ENCODE measurements at regions not wholly inside any gene's neighbourhood (a gene's known extent, or its start where the extent isn't known, plus 50 kb on each side); places are given as distances from the start of the nearest gene placed in this dataset.

DNA sequence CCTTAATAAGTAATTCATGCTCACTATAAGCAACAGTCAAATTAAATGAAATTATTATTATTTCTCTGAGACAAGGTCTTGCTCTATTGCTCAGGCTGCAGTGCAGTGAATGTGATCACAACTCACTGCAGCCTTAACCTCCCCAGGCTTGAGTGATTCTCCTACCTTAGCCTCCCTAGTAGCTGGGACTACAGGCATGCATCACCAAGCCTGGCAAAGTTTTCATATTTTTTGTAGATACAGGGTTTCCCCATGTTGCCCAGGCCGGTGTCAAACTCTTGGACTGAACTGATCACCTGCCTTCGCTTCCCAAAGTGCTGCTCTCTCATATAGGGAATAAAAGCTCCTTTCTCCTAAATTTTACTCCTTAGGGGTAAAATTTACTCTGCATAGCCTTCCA lies 74.9 kb upstream of the GAREM1 start:
- ATAC-seq (ENCODE audit: insufficient read depth, low FRiP score) (no peak), DNase-seq (no peak)
- Histone ChIP-seq H3K36me3 (ENCODE audit: control insufficient read depth in 4 of 4, insufficient read depth in 4 of 4, low read length in 4 of 4) (no peaks in the 10 kb centered on the region), H3K27ac (ENCODE audit: low read depth in 1 of 2, low read length in 1 of 2) (no peak overlapping the region), H3K9me3 (ENCODE audit: control insufficient read depth in 4 of 4, insufficient read depth in 3 of 4, low read length in 3 of 4) (no peaks in the 10 kb centered on the region), H3K9ac (ENCODE audit: insufficient read depth in 1 of 2, low read length in 2 of 2) (no peak overlapping the region), H3K27me3 (ENCODE audit: control insufficient read depth in 3 of 3, insufficient read depth in 3 of 3, low read length in 2 of 3) (no peaks in the 10 kb centered on the region), H3K4me1 (ENCODE audit: control insufficient read depth in 5 of 5, insufficient read depth in 5 of 5, low read length in 5 of 5) (no peaks in the 10 kb centered on the region), H3K4me3 (no peak overlapping the region)
- WGBS, 2 donors, result 93 to 98% methylated on average over 2 of the region's 2 CpGs
- TF ChIP-seq, protein P1, sequence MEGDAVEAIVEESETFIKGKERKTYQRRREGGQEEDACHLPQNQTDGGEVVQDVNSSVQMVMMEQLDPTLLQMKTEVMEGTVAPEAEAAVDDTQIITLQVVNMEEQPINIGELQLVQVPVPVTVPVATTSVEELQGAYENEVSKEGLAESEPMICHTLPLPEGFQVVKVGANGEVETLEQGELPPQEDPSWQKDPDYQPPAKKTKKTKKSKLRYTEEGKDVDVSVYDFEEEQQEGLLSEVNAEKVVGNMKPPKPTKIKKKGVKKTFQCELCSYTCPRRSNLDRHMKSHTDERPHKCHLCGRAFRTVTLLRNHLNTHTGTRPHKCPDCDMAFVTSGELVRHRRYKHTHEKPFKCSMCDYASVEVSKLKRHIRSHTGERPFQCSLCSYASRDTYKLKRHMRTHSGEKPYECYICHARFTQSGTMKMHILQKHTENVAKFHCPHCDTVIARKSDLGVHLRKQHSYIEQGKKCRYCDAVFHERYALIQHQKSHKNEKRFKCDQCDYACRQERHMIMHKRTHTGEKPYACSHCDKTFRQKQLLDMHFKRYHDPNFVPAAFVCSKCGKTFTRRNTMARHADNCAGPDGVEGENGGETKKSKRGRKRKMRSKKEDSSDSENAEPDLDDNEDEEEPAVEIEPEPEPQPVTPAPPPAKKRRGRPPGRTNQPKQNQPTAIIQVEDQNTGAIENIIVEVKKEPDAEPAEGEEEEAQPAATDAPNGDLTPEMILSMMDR (IDR thresholded peaks at IDR 0.05; ENCODE audit: control extremely low read depth, extremely low read depth), result no peak

DNA sequence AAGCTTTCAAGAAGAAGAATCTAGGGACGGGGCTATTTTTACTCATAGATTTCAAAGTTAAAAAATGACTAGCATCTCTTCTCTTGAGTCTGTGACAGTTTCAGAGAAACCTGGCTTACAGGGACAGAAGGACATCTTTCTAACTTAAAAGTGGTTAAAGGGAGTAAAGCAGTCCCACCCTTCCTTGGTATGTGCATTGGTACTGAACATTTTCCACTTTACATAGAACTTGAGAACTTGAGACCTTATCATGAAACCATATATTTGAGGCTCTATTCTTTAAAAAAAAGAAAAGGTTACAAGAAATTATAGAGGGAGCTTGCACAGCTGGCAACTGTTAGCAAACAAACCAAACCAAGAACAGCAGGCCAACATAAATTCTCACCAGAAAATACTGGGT lies 73.4 kb upstream of the GAREM1 start:
- no peak for DNase-seq
- ATAC-seq (ENCODE audit: insufficient read depth, low FRiP score), result no peak
- no peak overlapping the region for H3K27ac ChIP-seq (ENCODE audit: low read depth in 1 of 2, low read length in 1 of 2)
- H3K27me3 ChIP-seq (ENCODE audit: control insufficient read depth in 3 of 3, insufficient read depth in 3 of 3, low read length in 2 of 3), result no peaks in the 10 kb centered on the region
- H3K36me3 ChIP-seq (ENCODE audit: control insufficient read depth in 4 of 4, insufficient read depth in 4 of 4, low read length in 4 of 4), result no peaks in the 10 kb centered on the region
- H3K4me3 ChIP-seq, result no peak overlapping the region
- TF ChIP-seq, protein P1 (IDR thresholded peaks at IDR 0.05; ENCODE audit: control extremely low read depth, extremely low read depth), result no peak
- no peaks in the 10 kb centered on the region for H3K9me3 ChIP-seq (ENCODE audit: control insufficient read depth in 4 of 4, insufficient read depth in 3 of 4, low read length in 3 of 4)
- no peaks in the 10 kb centered on the region for H3K4me1 ChIP-seq (ENCODE audit: control insufficient read depth in 5 of 5, insufficient read depth in 5 of 5, low read length in 5 of 5)
- no peak overlapping the region for H3K9ac ChIP-seq (ENCODE audit: insufficient read depth in 1 of 2, low read length in 2 of 2)
- WGBS, 2 donors, result 74 to 93% methylated on average over 1 of the region's 1 CpG

DNA sequence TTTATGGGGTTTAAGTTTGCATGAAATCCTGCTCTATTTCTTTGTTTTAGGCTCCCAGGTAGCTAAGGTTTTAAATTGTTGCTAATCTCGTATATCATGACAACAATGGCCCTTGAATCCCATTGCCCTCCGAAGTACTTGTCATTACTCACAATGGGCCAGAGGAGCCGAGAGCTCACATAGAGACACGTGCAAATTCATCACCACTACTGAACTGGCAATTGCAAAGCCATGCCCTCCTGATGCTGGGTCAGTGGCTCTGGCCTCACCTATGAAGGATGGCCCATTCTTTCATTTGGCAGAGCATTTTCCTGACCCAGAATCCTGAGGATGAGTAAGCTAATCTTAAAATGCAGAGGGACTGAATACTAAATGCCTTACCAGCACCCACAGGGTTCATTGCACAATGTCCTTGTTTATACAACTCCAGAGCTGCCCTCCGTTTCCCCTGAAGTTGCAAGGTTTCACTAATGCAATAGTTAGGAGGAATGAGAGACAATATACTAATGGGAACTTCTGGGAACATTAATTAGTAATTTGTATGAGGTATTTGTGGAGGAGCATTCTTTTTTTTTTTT lies 71.6 kb upstream of the GAREM1 start:
- no peak overlapping the region for H3K27ac ChIP-seq (ENCODE audit: low read depth in 1 of 2, low read length in 1 of 2)
- H3K9ac ChIP-seq (ENCODE audit: insufficient read depth in 1 of 2, low read length in 2 of 2), result no peak overlapping the region
- H3K27me3 ChIP-seq (ENCODE audit: control insufficient read depth in 3 of 3, insufficient read depth in 3 of 3, low read length in 2 of 3), result no peaks in the 10 kb centered on the region
- TF ChIP-seq, protein P1 (IDR thresholded peaks at IDR 0.05; ENCODE audit: control extremely low read depth, extremely low read depth), result no peak
- no peaks in the 10 kb centered on the region for H3K36me3 ChIP-seq (ENCODE audit: control insufficient read depth in 4 of 4, insufficient read depth in 4 of 4, low read length in 4 of 4)
- no peaks in the 10 kb centered on the region for H3K4me1 ChIP-seq (ENCODE audit: control insufficient read depth in 5 of 5, insufficient read depth in 5 of 5, low read length in 5 of 5)
- DNase-seq (no peak), ATAC-seq (ENCODE audit: insufficient read depth, low FRiP score) (no peak)
- WGBS, 2 donors, result 63 to 67% methylated on average over 5 of the region's 5 CpGs
- no peaks in the 10 kb centered on the region for H3K9me3 ChIP-seq (ENCODE audit: control insufficient read depth in 4 of 4, insufficient read depth in 3 of 4, low read length in 3 of 4)
- H3K4me3 ChIP-seq, result no peak overlapping the region
